ENCODE measurements at regions not wholly inside any gene's neighbourhood (a gene's known extent, or its start where the extent isn't known, plus 50 kb on each side); places are given as distances from the start of the nearest gene placed in this dataset.

DNA sequence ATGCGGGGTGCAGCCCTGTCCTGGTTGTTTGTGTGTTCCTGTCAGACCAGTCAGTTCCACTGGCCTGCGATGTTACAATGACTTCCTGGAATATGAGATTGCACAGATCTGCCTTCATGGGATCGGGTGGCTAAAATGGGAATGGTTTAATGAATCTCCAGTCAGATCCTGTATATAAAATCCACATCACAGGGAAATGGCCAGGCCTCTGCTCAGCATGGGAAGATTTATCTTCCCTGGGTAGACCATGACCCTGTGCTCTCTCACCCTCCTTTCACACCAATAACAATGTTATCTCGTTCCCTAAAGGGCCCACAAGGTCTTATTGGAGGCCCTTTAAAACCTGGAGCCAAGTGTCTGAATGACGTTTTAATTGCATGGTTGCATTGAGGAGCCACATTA, 307.4 kb downstream of the RAB28 start:
- intact Hi-C loops (cut with DNase I) = no loop called here
- Histone ChIP-seq H3K27ac (no peak overlapping the region), H3K36me3 (no peaks in the 10 kb centered on the region), H3K9me3 (no peaks in the 10 kb centered on the region), H3K27me3 (no peaks in the 10 kb centered on the region), H3K4me3 (no peak overlapping the region), H3K4me1 (peaks cover 0 to 6% (median 0%) of the 10 kb centered on the region in 9 donors)
- ATAC-seq (no peak), DNase-seq (no peak)
- TF ChIP-seq, protein P1, sequence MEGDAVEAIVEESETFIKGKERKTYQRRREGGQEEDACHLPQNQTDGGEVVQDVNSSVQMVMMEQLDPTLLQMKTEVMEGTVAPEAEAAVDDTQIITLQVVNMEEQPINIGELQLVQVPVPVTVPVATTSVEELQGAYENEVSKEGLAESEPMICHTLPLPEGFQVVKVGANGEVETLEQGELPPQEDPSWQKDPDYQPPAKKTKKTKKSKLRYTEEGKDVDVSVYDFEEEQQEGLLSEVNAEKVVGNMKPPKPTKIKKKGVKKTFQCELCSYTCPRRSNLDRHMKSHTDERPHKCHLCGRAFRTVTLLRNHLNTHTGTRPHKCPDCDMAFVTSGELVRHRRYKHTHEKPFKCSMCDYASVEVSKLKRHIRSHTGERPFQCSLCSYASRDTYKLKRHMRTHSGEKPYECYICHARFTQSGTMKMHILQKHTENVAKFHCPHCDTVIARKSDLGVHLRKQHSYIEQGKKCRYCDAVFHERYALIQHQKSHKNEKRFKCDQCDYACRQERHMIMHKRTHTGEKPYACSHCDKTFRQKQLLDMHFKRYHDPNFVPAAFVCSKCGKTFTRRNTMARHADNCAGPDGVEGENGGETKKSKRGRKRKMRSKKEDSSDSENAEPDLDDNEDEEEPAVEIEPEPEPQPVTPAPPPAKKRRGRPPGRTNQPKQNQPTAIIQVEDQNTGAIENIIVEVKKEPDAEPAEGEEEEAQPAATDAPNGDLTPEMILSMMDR (IDR thresholded peaks at IDR 0.05) = no peak
- WGBS, 2 donors = 25 to 33% methylated on average over 5 of the region's 5 CpGs

DNA sequence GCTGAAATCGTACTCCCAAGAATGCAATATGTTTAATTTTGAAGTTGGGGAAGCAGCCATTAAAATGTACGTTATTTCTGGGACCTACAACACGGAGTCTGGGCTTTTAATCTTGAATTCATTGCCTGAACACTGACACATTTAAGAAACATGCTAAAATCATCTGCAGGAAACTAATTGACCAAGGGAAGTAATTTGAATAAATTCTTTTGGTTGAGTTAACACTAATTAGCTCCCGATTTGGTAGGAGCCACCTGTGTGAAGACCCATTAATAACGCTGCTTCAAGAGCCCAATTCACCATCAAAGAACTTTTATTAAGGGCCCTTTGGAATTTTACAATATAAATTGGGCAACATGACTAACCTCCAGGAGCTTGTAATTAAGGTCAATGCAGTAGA, 309.2 kb downstream of the RAB28 start:
- H3K4me3 ChIP-seq = no peak overlapping the region
- 76 to 87% methylated on average over 5 of the region's 5 CpGs for WGBS, 2 donors
- TF ChIP-seq, protein P1 (IDR thresholded peaks at IDR 0.05) = no peak
- H3K27me3 ChIP-seq = no peaks in the 10 kb centered on the region
- ATAC-seq (no peak), DNase-seq (no peak)
- peaks cover 0 to 6% (median 0%) of the 10 kb centered on the region in 9 donors for H3K4me1 ChIP-seq
- H3K36me3 ChIP-seq = no peaks in the 10 kb centered on the region
- H3K9me3 ChIP-seq = no peaks in the 10 kb centered on the region
- intact Hi-C loops (cut with DNase I) = no loop called here
- H3K27ac ChIP-seq = peak overlapping the region in 2 of 10 donors; percentile 49 to 64

DNA sequence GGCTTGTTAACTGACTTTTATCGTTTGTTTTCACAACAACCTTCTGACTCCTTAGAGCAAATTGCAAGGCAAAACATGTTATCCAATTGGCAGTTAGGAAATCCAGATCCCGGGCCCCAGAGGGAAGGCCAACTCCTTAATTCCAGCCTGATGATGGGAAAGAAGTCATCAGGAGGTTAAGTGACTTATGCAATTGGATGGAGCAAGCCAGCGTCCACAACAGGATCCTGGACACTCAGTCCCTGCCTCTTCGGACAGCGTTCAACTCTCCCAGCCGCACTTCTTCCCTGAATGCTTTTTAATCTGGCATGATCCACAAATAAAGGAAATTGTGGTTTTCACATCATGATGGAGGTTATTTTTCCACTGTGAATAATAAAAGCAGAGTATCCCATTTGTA, 310.1 kb downstream of the RAB28 start:
- Histone ChIP-seq H3K27ac (peak overlapping the region in 6 of 10 donors; percentile 14 to 64 (median 48)), H3K4me1 (peaks cover 0 to 6% (median 0%) of the 10 kb centered on the region in 9 donors), H3K9me3 (no peaks in the 10 kb centered on the region), H3K27me3 (no peaks in the 10 kb centered on the region), H3K4me3 (no peak overlapping the region), H3K36me3 (no peaks in the 10 kb centered on the region)
- TF ChIP-seq, protein P1 (IDR thresholded peaks at IDR 0.05) = no peak
- 59 to 68% methylated on average over 6 of the region's 6 CpGs for WGBS, 2 donors
- intact Hi-C loops (cut with DNase I) = no loop called here
- ATAC-seq (peak; percentile 80 to 95 (median 93)), DNase-seq (peak; percentile 27 to 62)

DNA sequence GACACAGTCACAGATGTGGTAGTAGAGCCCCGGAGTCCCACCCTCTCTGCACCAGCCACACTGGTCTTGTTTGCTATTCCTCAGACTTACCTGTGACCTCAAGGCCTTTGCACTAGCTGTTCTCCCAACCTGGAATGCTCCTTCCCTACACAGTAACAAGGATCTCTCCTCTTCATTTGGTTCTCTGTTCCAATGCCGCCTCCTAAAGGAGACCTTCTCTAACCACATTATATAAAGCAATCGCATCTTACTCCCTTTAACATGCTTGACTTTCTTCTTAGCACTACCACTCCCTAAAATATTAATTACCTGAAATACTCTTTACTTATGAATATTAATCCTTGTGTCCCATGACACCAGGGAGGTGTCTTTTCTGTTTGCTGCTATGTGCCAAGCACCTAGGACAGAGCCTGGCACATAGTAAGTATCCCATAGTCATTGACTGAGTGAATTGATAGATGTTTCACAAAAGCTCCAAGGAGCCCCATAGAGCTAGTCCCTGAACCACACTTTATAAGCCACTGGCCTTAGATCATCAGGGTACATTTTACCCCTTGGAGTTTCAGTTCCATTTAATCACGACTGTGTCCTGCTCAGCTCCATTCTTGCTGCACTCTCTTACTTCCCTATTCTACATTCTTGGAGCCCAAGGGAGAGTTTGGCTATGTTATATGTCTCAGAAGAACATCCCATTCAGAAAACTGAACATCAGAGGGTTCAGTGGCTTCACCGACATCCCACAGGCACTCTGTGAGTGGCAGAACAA, 312.7 kb downstream of the RAB28 start:
- Histone ChIP-seq H3K4me1 (peaks cover 0 to 6% (median 0%) of the 10 kb centered on the region in 9 donors), H3K4me3 (no peak overlapping the region), H3K27ac (peak overlapping the region in 1 of 10 donors; percentile 21), H3K9me3 (no peaks in the 10 kb centered on the region), H3K36me3 (no peaks in the 10 kb centered on the region), H3K27me3 (no peaks in the 10 kb centered on the region)
- 91 to 94% methylated on average over 5 of the region's 5 CpGs for WGBS, 2 donors
- intact Hi-C loops (cut with DNase I) = no loop called here
- TF ChIP-seq, protein P1 (IDR thresholded peaks at IDR 0.05) = no peak
- DNase-seq = no peak
- no peak for ATAC-seq
